ENCODE measurements at regions not wholly inside any gene's neighbourhood (a gene's known extent, or its start where the extent isn't known, plus 50 kb on each side); places are given as distances from the start of the nearest gene placed in this dataset.

DNA sequence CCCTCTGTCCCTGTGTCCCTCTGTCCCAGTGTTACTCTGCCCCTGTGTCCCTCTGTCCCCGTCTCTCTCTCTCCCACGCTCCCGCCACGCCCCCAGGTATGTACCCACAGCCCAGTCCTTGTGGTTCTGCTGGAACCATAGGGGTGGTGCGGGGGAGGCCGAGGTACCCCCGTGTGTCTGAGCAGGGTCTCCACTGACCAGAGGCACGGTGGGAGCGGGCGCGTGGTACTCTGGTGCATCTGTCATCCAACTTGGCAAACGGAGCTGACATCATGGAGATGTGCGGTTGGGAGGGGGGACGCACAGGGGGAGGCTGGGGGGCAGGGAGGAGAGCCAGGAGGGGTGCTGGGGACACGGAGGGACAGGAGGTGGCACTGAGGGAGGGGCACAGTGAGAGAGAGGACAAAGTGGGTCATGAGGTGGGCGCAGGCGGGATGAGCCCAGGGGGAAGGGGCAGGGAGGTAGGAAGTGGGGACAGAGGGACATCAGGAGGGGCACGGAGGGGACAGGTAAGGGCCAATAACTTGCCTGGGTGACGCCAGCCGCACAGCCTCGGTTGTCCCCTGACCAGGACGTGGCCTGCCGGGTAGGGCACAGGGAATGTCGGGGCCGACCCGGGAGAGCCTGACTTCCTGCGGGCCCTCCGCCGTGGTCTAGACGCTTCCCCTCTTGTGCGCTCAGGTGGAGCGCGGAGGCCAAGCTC is 163.6 kb upstream of the PDE10A start:
- no peak overlapping the region for H3K4me3 ChIP-seq (replicated peaks; ENCODE audit: insufficient read depth, low read length)
- H3K27me3 ChIP-seq (ENCODE audit: insufficient read depth, poor library complexity, severe bottlenecking): no peaks in the 10 kb centered on the region
- H3K27ac ChIP-seq (replicated peaks): no peak overlapping the region
- no peak for DNase-seq (ENCODE audit: low read depth in 1 of 2, low spot score in 1 of 2)
- no peak for TF ChIP-seq POLR2AphosphoS5 (IDR thresholded peaks at IDR 0.05; ENCODE audit: low read depth)
- TF ChIP-seq, protein P1, sequence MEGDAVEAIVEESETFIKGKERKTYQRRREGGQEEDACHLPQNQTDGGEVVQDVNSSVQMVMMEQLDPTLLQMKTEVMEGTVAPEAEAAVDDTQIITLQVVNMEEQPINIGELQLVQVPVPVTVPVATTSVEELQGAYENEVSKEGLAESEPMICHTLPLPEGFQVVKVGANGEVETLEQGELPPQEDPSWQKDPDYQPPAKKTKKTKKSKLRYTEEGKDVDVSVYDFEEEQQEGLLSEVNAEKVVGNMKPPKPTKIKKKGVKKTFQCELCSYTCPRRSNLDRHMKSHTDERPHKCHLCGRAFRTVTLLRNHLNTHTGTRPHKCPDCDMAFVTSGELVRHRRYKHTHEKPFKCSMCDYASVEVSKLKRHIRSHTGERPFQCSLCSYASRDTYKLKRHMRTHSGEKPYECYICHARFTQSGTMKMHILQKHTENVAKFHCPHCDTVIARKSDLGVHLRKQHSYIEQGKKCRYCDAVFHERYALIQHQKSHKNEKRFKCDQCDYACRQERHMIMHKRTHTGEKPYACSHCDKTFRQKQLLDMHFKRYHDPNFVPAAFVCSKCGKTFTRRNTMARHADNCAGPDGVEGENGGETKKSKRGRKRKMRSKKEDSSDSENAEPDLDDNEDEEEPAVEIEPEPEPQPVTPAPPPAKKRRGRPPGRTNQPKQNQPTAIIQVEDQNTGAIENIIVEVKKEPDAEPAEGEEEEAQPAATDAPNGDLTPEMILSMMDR (IDR thresholded peaks at IDR 0.05; ENCODE audit: insufficient read depth, low read length): no peak
- no peak for TF ChIP-seq SPI1 (IDR thresholded peaks at IDR 0.05; ENCODE audit: borderline replicate concordance, low read depth)
- TF ChIP-seq, protein P2, sequence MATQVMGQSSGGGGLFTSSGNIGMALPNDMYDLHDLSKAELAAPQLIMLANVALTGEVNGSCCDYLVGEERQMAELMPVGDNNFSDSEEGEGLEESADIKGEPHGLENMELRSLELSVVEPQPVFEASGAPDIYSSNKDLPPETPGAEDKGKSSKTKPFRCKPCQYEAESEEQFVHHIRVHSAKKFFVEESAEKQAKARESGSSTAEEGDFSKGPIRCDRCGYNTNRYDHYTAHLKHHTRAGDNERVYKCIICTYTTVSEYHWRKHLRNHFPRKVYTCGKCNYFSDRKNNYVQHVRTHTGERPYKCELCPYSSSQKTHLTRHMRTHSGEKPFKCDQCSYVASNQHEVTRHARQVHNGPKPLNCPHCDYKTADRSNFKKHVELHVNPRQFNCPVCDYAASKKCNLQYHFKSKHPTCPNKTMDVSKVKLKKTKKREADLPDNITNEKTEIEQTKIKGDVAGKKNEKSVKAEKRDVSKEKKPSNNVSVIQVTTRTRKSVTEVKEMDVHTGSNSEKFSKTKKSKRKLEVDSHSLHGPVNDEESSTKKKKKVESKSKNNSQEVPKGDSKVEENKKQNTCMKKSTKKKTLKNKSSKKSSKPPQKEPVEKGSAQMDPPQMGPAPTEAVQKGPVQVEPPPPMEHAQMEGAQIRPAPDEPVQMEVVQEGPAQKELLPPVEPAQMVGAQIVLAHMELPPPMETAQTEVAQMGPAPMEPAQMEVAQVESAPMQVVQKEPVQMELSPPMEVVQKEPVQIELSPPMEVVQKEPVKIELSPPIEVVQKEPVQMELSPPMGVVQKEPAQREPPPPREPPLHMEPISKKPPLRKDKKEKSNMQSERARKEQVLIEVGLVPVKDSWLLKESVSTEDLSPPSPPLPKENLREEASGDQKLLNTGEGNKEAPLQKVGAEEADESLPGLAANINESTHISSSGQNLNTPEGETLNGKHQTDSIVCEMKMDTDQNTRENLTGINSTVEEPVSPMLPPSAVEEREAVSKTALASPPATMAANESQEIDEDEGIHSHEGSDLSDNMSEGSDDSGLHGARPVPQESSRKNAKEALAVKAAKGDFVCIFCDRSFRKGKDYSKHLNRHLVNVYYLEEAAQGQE (IDR thresholded peaks at IDR 0.05; ENCODE audit: insufficient replicate concordance, low read depth): no peak
- no peak for TF ChIP-seq GABPA (IDR thresholded peaks at IDR 0.05; ENCODE audit: low read depth)

DNA sequence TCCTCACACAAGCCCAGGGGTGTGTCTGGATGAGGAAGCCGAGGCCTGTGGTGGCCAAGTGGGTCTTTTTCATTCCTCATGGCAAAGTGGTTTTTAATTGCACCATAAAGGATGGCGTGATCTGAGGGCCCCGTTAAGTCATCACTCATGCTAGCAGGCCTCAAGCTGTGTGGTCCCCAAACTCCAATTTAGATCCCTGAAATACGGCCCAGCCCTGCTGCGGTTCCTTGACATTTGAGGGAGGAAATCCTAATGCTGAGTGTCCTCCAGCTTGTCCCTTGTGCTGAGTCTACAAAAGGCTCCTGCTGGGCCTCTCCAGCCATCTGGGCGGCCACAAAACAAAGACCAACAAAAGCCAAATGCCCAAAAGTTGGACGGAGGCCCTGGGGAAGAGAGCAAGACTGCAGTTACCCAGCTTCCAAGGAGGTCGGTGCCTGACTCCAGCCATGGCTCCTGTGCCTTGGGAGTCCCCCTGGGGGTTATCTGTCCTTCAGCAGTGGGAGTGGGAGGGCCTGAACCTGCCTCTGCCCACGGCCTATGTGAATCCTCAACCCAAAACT is 162.3 kb upstream of the PDE10A start:
- Histone ChIP-seq H3K27me3 (ENCODE audit: insufficient read depth, poor library complexity, severe bottlenecking) (peaks cover 5% of the 10 kb centered on the region), H3K4me3 (replicated peaks; ENCODE audit: insufficient read depth, low read length) (no peak overlapping the region), H3K27ac (replicated peaks) (no peak overlapping the region)
- no peak for DNase-seq (ENCODE audit: low read depth in 1 of 2, low spot score in 1 of 2)
- TF ChIP-seq SPI1 (IDR thresholded peaks at IDR 0.05; ENCODE audit: borderline replicate concordance, low read depth) (no peak), POLR2AphosphoS5 (IDR thresholded peaks at IDR 0.05; ENCODE audit: low read depth) (no peak), GABPA (IDR thresholded peaks at IDR 0.05; ENCODE audit: low read depth) (no peak)
- TF ChIP-seq, protein P2 (IDR thresholded peaks at IDR 0.05; ENCODE audit: insufficient replicate concordance, low read depth): no peak
- TF ChIP-seq, protein P1 (IDR thresholded peaks at IDR 0.05; ENCODE audit: insufficient read depth, low read length): no peak

DNA sequence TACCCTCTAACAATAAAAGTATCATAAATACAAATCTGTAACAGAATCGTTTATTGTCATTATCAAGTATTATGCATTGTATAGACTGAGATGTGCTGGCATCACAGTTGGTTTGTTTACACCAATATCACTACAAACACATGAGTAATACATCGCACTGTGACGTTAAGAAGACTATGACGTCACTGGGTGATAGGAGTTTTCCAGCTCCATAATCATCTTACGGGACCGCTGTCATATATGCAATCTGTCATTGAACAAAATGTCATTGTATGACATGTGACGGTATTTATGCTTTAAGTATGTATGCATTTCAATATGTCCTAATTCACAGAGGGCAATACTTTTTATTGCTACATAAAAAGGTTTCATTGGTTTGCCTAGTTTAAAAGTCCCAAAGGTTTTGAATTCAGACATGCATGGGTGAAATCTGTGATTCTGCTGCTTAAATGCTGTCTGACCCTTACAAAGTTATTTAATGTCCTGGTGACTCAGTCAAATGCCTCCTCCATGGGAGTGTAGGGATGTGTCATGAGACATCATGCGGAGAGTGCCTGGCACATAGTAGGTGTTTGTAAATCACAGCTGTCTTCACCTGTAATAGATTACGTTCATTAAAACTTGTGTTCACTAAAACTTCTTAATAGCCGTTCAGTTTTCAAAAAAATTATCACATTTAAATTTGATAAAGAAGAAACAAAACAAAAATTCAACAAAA is 160.7 kb upstream of the PDE10A start:
- H3K27me3 ChIP-seq (ENCODE audit: insufficient read depth, poor library complexity, severe bottlenecking): peaks cover 8% of the 10 kb centered on the region
- no peak for TF ChIP-seq POLR2AphosphoS5 (IDR thresholded peaks at IDR 0.05; ENCODE audit: low read depth)
- TF ChIP-seq, protein P1 (IDR thresholded peaks at IDR 0.05; ENCODE audit: insufficient read depth, low read length): no peak
- no peak for TF ChIP-seq SPI1 (IDR thresholded peaks at IDR 0.05; ENCODE audit: borderline replicate concordance, low read depth)
- TF ChIP-seq, protein P2 (IDR thresholded peaks at IDR 0.05; ENCODE audit: insufficient replicate concordance, low read depth): no peak
- no peak for TF ChIP-seq GABPA (IDR thresholded peaks at IDR 0.05; ENCODE audit: low read depth)
- DNase-seq (ENCODE audit: low read depth in 1 of 2, low spot score in 1 of 2): no peak
- no peak overlapping the region for H3K4me3 ChIP-seq (replicated peaks; ENCODE audit: insufficient read depth, low read length)
- H3K27ac ChIP-seq (replicated peaks): no peak overlapping the region

Measured in HL-60 (cell line).